ENCODE measurements at regions not wholly inside any gene's neighbourhood (a gene's known extent, or its start where the extent isn't known, plus 50 kb on each side); places are given as distances from the start of the nearest gene placed in this dataset.

GRCh38 chr3:165549665-165550064, 287.6 kb downstream of the BCHE start:
- TF ChIP-seq POLR2AphosphoS5 (IDR thresholded peaks at IDR 0.05) (no peak), CTCF (IDR thresholded peaks at IDR 0.05 in 8 of 11, conservative IDR thresholded peaks at IDR 0.05 in 3 of 11) (no peak)
